Muscle of leg (tissue), 3 donors: ENCODE measurements at regions not wholly inside any gene's neighbourhood (a gene's known extent, or its start where the extent isn't known, plus 50 kb on each side); places are given as distances from the start of the nearest gene placed in this dataset.
A peak's percentile ranks its signal among the peaks of the same experiment; 100 is the strongest.

Source experiments
- DNase-seq: peaks from one replicate; pipeline ENCODE4 v3.0.0; 2013
- H3K27ac ChIP-seq: one replicate; pipeline ENCODE4 v1.5.1; 2013; ENCODE audit warnings: mild to moderate bottlenecking, low read length, control low read depth
- H3K27me3 ChIP-seq: one replicate; pipeline ENCODE4 v1.6.1; 2013; ENCODE audit warnings: low read length; ENCODE audit not compliant: control insufficient read depth, insufficient read depth
- H3K36me3 ChIP-seq: one replicate; pipeline ENCODE4 v1.6.1; 2013; ENCODE audit warnings: low read length; ENCODE audit not compliant: control insufficient read depth, insufficient read depth
- H3K4me1 ChIP-seq: one replicate; pipeline ENCODE4 v1.6.1; 2013; ENCODE audit warnings: low read length; ENCODE audit not compliant: control insufficient read depth, insufficient read depth
- H3K4me3 ChIP-seq: one replicate; pipeline ENCODE4 v1.5.1; 2013; ENCODE audit warnings: low read length, control low read depth
- H3K9me3 ChIP-seq: replicated peaks from 2 replicates; pipeline ENCODE4 v1.6.1; 2013; ENCODE audit warnings: low read depth, low read length; ENCODE audit not compliant: control insufficient read depth
- WGBS: methylation state at CpG from one replicate; pipeline ENCODE4 v1.1.5; 2013; ENCODE audit warnings: missing lambda C conversion rate; ENCODE audit not compliant: insufficient coverage; 5-methylcytosine and 5-hydroxymethylcytosine counted together

- Histone ChIP-seq H3K4me1 (no peaks in the 10 kb centered on the region), H3K27ac (no peak overlapping the region), H3K36me3 (no peaks in the 10 kb centered on the region), H3K27me3 (no peaks in the 10 kb centered on the region), H3K4me3 (no peak overlapping the region), H3K9me3 (no peaks in the 10 kb centered on the region)
- no peak for DNase-seq
- 27% methylated on average over 1 of the region's 2 CpGs for WGBS
These were observed 122.7 kb upstream of the RASGRP1 start for GRCh38 chr15:38687340-38687739.

- WGBS: 65% methylated on average over 4 of the region's 7 CpGs
- DNase-seq: no peak
- H3K27ac ChIP-seq: no peak overlapping the region
These were observed 123.3 kb upstream of the RASGRP1 start for GRCh38 chr15:38687775-38688495.

GRCh38 chr15:38688761-38689160, 124.1 kb upstream of the RASGRP1 start:
- no peaks in the 10 kb centered on the region for H3K36me3 ChIP-seq
- H3K27ac ChIP-seq: no peak overlapping the region

More at GRCh38 chr15:38687775-38688495, 123.3 kb upstream of the RASGRP1 start:
- H3K9me3 ChIP-seq: no peaks in the 10 kb centered on the region
- no peaks in the 10 kb centered on the region for H3K36me3 ChIP-seq
- H3K4me3 ChIP-seq: no peak overlapping the region
- H3K4me1 ChIP-seq: no peaks in the 10 kb centered on the region
- no peaks in the 10 kb centered on the region for H3K27me3 ChIP-seq

DNA sequence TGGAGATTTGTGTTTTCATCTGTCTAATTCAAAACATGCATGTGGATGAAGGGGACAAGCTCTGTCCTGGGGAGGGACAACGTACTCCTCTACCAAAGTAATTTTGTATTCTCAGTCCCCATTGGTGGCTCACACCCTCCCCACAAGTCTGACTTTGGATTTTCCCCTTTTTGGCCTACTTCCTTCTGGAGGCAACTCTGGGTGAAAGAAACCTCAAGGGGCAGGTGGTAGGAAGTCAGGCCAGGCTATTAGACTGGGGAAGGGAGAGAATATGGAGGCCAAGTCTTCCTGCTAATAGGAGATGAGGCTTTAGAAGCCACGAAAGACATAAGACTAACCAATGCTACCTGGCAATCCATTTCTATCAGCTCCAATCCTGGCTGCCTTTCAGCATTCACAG, 124.9 kb upstream of the RASGRP1 start:
- Histone ChIP-seq H3K9me3 (no peaks in the 10 kb centered on the region), H3K27ac (no peak overlapping the region)
- WGBS: no CpG with 5 or more reads among the region's 2 CpGs

More at GRCh38 chr15:38688761-38689160, 124.1 kb upstream of the RASGRP1 start:
- Histone ChIP-seq H3K27me3 (no peaks in the 10 kb centered on the region), H3K4me3 (no peak overlapping the region), H3K4me1 (no peaks in the 10 kb centered on the region), H3K9me3 (no peaks in the 10 kb centered on the region)
- WGBS: no CpG with 5 or more reads among the region's 1 CpG
- no peak for DNase-seq

DNA sequence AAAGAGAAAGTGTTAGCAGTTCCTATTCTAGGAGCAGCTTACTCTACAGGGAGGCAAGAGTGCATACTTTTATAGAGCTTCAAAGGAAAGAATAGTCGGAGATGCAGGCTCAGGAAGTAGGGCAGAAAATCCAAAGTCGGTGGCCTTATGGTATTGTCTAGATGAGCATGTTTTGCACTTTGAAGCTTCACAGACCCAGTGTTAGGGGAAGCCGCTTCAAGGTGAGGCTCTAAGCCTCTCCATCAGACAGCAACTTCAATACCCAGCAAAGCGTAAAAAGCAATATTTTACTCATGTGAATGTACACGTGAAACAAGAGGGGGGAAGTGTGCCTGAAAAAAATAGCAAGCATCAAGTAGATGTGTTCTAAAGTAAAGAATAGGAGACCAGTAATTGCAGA, 125.6 kb upstream of the RASGRP1 start:
- H3K4me1 ChIP-seq: no peaks in the 10 kb centered on the region
- no CpG with 5 or more reads among the region's 5 CpGs for WGBS
- H3K36me3 ChIP-seq: no peaks in the 10 kb centered on the region
- H3K9me3 ChIP-seq: no peaks in the 10 kb centered on the region
- H3K4me3 ChIP-seq: no peak overlapping the region
- no peak overlapping the region for H3K27ac ChIP-seq
- no peak for DNase-seq
- H3K27me3 ChIP-seq: no peaks in the 10 kb centered on the region

More for the DNA sequence above, 124.9 kb upstream of the RASGRP1 start:
- DNase-seq: no peak
- Histone ChIP-seq H3K36me3 (no peaks in the 10 kb centered on the region), H3K27me3 (no peaks in the 10 kb centered on the region), H3K4me3 (no peak overlapping the region), H3K4me1 (no peaks in the 10 kb centered on the region)

- WGBS: no CpG with 5 or more reads among the region's 4 CpGs
- peak; percentile 77 for DNase-seq
These were observed 126.2 kb upstream of the RASGRP1 start for GRCh38 chr15:38690719-38691332.

DNA sequence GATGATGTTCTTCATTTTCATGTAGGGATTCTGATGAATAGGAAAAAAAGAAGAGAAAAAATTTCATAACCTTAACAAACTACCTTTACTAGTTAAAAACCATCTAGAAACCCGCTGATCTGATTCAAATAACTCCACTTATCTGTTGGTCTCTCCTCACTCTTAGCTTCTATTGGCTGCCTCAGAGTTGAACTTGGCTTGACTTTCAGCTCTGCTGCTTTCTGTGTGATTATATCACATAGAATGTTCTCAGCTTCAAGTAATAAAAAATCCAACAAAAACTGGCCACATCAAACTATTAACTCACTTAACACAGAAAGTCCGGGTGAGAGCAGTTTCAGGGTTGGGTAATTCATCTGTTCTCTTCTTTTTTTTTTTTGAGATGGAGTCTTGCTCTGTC, 126.8 kb upstream of the RASGRP1 start:
- Histone ChIP-seq H3K9me3 (no peaks in the 10 kb centered on the region), H3K36me3 (no peaks in the 10 kb centered on the region), H3K4me1 (no peaks in the 10 kb centered on the region), H3K27me3 (no peaks in the 10 kb centered on the region), H3K4me3 (no peak overlapping the region), H3K27ac (no peak overlapping the region)
- peak; percentile 53 for DNase-seq
- 83% methylated on average over 1 of the region's 2 CpGs for WGBS

More at GRCh38 chr15:38690719-38691332, 126.2 kb upstream of the RASGRP1 start:
- no peaks in the 10 kb centered on the region for H3K36me3 ChIP-seq
- H3K4me1 ChIP-seq: no peaks in the 10 kb centered on the region
- H3K4me3 ChIP-seq: no peak overlapping the region
- no peak overlapping the region for H3K27ac ChIP-seq
- no peaks in the 10 kb centered on the region for H3K9me3 ChIP-seq
- H3K27me3 ChIP-seq: no peaks in the 10 kb centered on the region

- no peaks in the 10 kb centered on the region for H3K4me1 ChIP-seq
- no peaks in the 10 kb centered on the region for H3K9me3 ChIP-seq
- H3K4me3 ChIP-seq: no peak overlapping the region
- 83% methylated on average over 5 of the region's 7 CpGs for WGBS
- H3K27me3 ChIP-seq: no peaks in the 10 kb centered on the region
- DNase-seq: no peak
- no peaks in the 10 kb centered on the region for H3K36me3 ChIP-seq
- no peak overlapping the region for H3K27ac ChIP-seq
These were observed 127.6 kb upstream of the RASGRP1 start for GRCh38 chr15:38691965-38692788.

DNA sequence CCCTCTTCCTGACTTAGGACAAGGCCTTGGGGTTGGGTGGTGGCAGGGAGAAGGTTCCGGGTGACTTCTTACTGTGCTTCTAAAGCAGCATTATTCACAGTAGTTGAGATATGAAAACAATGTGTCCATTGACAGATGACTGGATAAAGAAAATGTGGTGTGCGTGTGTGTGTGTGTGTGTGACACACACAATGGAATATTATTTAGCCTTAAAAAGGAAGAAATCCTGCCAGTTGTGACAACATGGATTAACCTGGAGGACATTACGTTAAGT, 128.1 kb upstream of the RASGRP1 start:
- Histone ChIP-seq H3K4me1 (no peaks in the 10 kb centered on the region), H3K4me3 (no peak overlapping the region), H3K27me3 (no peaks in the 10 kb centered on the region), H3K36me3 (no peaks in the 10 kb centered on the region), H3K27ac (no peak overlapping the region), H3K9me3 (no peaks in the 10 kb centered on the region)
- no peak for DNase-seq
- no CpG with 5 or more reads among the region's 3 CpGs for WGBS
